Central memory CD8-positive, alpha-beta T cell (primary cell): ENCODE measurements at regions not wholly inside any gene's neighbourhood (a gene's known extent, or its start where the extent isn't known, plus 50 kb on each side); places are given as distances from the start of the nearest gene placed in this dataset.
A peak's percentile ranks its signal among the peaks of the same experiment; 100 is the strongest.

Experiments used
- ATAC-seq: fragments of 150-1000 bp; cut with Tn5 transposase; replicated peaks from 2 replicates; pipeline ENCODE4 v1.10.0; 2022; ENCODE audit warnings: mild to moderate bottlenecking, moderate FRiP score, moderate number of reproducible peaks; ENCODE audit not compliant: poor library complexity, severe bottlenecking; ENCODE audit errors: extremely low read depth
- DNase-seq, 2 donors: peaks; one replicate each; pipeline ENCODE4 v3.0.0; 2021; ENCODE audit warnings: low spot score in 2 of 2
- H3K27ac Mint-ChIP-seq: one replicate; pipeline ENCODE4 v1.8.0; 2022; ENCODE audit warnings: low read depth, mild to moderate bottlenecking, moderate library complexity, mixed read lengths
- H3K27me3 Mint-ChIP-seq: one replicate; pipeline ENCODE4 v1.8.0; 2022; ENCODE audit warnings: mixed read lengths
- H3K36me3 Mint-ChIP-seq: one replicate; pipeline ENCODE4 v1.8.0; 2022; ENCODE audit warnings: mild to moderate bottlenecking, moderate library complexity, mixed read lengths; ENCODE audit not compliant: insufficient read depth
- H3K4me1 Mint-ChIP-seq: one replicate; pipeline ENCODE4 v1.8.0; 2022; ENCODE audit warnings: mixed read lengths
- H3K4me3 Mint-ChIP-seq: one replicate; pipeline ENCODE4 v1.8.0; 2022; ENCODE audit warnings: mild to moderate bottlenecking, moderate library complexity, mixed read lengths
- H3K9me3 Mint-ChIP-seq: one replicate; pipeline ENCODE4 v1.8.0; 2022; ENCODE audit warnings: mixed read lengths

DNA sequence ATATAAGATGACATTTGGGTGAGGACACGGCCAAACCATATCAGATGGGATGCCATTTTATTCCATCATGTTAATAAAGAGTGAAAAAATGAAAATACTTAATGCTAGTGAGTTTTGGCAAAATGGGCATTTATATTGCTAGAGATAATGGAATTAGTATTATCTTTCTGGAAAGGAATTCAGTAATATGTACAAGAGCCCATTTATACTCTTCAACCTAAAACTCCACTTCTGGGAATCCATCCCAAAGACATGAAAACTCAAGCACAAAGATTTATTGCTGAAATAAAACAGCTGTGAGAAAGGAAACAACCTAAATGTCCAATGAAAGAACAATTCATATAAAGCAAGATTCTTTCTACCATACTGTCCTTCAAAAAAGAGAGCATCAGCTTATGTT lies 96.0 kb upstream of the TMEM168 start:
- Mint-ChIP-seq H3K4me3 (no peak overlapping the region), H3K4me1 (peaks cover 33% of the 10 kb centered on the region), H3K36me3 (no peaks in the 10 kb centered on the region), H3K27ac (no peak overlapping the region), H3K9me3 (no peaks in the 10 kb centered on the region), H3K27me3 (no peaks in the 10 kb centered on the region)
- ATAC-seq = no peak
- DNase-seq = no peak

DNA sequence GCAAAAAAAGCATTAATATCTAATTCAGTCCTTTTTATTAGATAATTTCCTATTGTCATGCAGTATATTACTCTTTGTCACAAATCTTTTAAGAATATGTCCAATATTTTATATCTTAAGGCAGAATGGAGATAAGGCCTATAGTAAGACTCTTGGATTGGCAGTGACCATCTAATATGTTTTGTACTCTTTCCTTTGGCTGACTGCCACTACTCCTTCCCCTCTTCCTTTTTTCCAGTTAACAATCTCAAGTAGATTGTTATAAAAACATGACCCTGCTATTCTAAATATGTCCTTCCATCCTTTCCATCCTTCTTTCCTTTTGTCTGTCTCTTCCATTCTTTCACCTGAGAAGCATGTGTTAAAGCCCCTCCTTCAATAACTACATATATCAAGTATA lies 92.8 kb upstream of the TMEM168 start:
- Mint-ChIP-seq H3K36me3 (peaks cover 3% of the 10 kb centered on the region), H3K9me3 (no peaks in the 10 kb centered on the region), H3K4me1 (peaks cover 26% of the 10 kb centered on the region), H3K4me3 (no peak overlapping the region), H3K27ac (no peak overlapping the region), H3K27me3 (no peaks in the 10 kb centered on the region)
- ATAC-seq (no peak), DNase-seq (no peak)

DNA sequence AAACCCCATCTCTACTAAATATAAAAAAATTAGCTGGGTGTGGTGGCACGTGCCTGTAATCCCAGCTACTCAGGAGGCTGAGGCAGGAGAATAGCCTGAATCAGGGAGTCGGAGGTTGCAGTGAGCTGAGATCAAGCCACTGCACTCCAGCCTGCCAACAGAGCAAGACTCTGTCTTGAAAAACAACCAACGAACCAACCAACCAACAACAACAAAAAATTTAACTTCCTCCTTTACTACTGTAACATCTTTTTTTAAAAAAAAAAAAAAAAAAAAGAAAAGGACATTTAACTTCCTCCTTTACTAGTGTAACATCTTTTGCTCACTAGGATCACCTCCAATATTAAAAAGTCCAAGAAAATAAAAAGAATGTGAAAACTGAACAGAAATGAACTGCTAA lies 92.3 kb upstream of the TMEM168 start:
- ATAC-seq (no peak), DNase-seq (no peak)
- Mint-ChIP-seq H3K27ac (no peak overlapping the region), H3K4me3 (no peak overlapping the region), H3K27me3 (no peaks in the 10 kb centered on the region), H3K4me1 (peaks cover 22% of the 10 kb centered on the region), H3K36me3 (peaks cover 3% of the 10 kb centered on the region), H3K9me3 (no peaks in the 10 kb centered on the region)

DNA sequence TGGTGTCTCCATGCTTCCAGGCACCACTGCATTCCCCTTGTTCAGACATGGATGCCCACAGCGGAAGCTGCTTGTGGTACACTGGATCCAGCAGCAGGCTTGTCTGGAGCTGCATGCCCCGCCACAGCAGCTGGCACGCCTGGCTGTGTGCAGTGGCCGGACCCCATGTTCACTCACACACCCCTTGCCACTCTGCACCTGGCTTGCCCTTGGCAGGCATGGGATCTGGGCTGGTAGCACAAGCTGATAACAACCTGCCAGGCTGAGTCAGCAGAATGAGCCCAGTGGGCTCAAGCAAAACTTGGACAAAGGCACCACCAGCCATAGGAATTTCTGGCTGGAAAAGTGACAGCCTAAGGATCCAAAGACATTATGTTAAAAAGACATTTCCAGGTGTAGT lies 91.8 kb upstream of the TMEM168 start:
- H3K27ac Mint-ChIP-seq = no peak overlapping the region
- no peak for ATAC-seq
- H3K4me3 Mint-ChIP-seq = no peak overlapping the region
- no peak for DNase-seq
- no peaks in the 10 kb centered on the region for H3K27me3 Mint-ChIP-seq
- no peaks in the 10 kb centered on the region for H3K9me3 Mint-ChIP-seq
- H3K4me1 Mint-ChIP-seq = peaks cover 22% of the 10 kb centered on the region
- H3K36me3 Mint-ChIP-seq = peaks cover 3% of the 10 kb centered on the region

DNA sequence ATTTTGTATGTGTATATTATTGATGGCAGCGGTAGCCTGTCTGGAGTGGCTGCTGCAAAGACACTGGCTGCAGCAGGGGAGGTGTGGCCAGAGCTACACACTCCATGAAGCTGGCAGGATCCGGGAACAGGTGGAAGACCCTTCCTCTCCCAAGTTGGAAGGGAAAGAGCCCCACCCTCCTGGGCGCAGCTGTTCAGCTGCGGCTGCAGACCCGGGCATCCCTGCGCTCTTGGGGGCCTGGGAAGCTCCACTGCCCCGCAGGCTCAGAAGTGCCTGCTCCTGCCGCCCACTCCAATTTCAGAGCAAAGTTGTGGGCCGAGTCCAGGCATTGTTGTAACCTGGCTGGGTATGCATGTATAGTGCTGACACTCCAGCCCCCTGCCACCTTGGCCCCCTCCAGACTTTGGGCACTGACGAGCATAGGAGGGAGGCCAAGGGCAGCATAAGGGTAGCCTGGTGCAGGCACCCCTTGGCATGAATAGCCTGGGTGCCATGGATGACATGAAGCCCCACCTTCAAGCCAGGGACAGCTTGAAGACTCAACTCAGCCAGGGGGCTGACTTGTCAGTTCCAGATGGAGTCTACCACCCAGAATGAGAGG lies 90.7 kb upstream of the TMEM168 start:
- DNase-seq = no peak
- peaks cover 22% of the 10 kb centered on the region for H3K4me1 Mint-ChIP-seq
- H3K27me3 Mint-ChIP-seq = no peaks in the 10 kb centered on the region

DNA sequence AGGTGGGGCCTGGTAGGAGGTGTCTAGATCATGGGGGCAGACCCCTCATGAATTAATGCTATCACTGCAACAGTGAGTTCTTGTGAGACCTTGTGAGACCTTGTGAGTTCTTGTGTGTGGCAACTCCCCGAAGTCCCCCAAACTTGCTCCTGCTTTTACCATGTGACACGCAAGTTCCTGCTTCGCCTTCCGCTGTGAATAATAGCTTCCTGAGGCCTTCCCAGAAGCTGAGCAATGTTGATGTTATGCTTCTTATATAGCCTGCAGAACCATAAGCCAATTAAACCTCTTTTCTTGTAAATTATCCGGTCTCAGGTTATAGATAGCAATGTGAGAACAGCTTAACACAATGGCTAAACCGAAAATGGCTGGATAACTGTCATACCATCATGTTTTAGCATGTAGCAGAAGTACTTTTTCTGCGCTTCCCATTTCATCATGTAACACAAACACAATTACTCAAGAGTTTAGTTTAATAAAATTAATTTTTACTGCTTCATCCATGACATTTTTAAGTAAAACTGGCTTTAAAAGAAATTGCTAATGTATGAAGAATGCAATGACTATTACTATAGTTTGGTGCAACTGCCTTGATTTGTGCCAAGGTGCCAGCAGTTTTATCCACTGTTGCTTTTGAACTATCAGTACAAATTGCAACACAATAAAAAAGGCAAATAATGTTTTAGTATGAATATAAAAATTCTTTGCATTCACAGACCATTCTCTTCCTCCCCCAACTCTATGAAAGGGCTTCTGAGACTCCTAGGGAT lies 87.7 kb upstream of the TMEM168 start:
- Mint-ChIP-seq H3K27me3 (no peaks in the 10 kb centered on the region), H3K9me3 (no peaks in the 10 kb centered on the region), H3K36me3 (peaks cover 5% of the 10 kb centered on the region), H3K4me1 (peaks cover 28% of the 10 kb centered on the region), H3K27ac (no peak overlapping the region), H3K4me3 (no peak overlapping the region)
- no peak for DNase-seq
- no peak for ATAC-seq

More for the DNA sequence above, 90.7 kb upstream of the TMEM168 start:
- Mint-ChIP-seq H3K9me3 (no peaks in the 10 kb centered on the region), H3K4me3 (no peak overlapping the region), H3K27ac (no peak overlapping the region), H3K36me3 (peaks cover 4% of the 10 kb centered on the region)
- ATAC-seq = no peak

DNA sequence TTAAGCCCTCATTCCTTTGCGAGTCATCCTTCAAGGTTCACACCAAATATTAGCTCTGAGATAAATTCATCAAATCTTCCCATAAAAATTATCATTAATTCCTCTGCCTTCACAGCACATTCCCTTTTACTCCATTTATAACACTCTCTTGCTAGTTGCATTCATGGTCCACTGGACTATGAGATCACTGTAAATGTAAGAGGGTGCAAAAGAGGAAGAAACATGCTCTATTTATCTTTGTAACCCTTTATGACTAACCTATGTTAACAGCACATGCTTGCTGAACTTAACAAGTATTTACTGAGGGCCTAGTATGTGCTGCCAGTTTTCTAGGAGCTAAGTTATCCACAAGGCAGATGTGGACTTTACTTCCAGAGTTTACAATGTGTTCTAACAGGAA lies 86.7 kb upstream of the TMEM168 start:
- ATAC-seq (no peak), DNase-seq (no peak)
- Mint-ChIP-seq H3K36me3 (peaks cover 5% of the 10 kb centered on the region), H3K9me3 (no peaks in the 10 kb centered on the region), H3K27me3 (no peaks in the 10 kb centered on the region), H3K4me1 (peaks cover 36% of the 10 kb centered on the region), H3K4me3 (no peak overlapping the region), H3K27ac (no peak overlapping the region)

DNA sequence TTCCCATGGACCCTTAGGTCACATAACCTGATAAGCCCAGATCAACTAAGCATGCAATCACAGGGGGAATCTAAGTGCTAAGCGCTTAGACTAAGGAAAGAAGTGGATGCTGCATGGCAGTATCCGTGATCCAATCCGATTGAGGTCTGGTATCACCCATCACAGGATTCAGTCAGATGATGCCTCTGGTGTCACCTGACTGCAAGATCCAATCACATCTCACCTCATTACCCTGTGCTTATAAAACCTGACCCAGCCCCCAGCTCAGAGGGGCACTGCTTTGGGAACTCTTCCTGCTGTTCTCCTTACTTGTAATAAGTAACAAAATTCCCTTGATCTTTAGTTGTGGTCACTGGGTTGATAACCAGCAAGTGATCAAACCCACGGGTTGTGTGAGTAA lies 84.7 kb upstream of the TMEM168 start:
- H3K27me3 Mint-ChIP-seq = no peaks in the 10 kb centered on the region

DNA sequence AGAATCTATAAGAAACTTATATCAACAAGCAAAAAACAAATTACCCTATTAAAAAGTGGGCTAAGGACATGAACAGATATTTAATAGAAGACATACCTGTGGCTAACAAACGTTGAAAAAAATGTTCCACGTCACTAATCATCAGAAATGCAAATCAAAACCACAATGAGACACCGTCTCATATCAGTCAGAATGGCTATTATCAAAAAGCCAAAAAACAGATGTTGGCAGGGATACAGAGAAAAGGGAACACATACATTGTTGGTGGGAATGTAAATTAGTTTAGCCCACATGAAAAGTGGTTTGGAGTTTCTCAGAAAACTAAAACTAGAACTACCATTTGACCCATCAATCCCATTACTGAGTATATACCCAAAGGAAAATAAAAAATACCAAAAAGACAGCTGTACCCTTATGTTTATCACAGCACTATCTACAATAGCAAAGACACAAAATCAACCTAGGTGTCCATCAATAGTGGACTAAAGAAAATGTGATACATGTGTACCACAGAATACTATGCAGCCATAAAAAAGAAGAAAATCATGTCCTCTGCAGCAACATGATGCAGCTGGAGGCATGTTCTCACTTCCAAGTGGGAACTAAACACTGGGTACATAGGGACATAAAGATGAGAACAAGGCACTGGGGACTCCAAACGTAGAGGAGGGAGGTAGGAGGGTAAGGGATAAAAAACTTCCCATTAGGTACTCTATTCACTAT lies 83.8 kb upstream of the TMEM168 start:
- ATAC-seq (no peak), DNase-seq (no peak)
- Mint-ChIP-seq H3K9me3 (no peaks in the 10 kb centered on the region), H3K36me3 (peaks cover 5% of the 10 kb centered on the region), H3K4me3 (no peak overlapping the region), H3K27ac (no peak overlapping the region), H3K27me3 (no peaks in the 10 kb centered on the region), H3K4me1 (peaks cover 59% of the 10 kb centered on the region)

More for the DNA sequence above, 84.7 kb upstream of the TMEM168 start:
- ATAC-seq (no peak), DNase-seq (no peak)
- Mint-ChIP-seq H3K4me3 (no peak overlapping the region), H3K4me1 (peaks cover 53% of the 10 kb centered on the region), H3K36me3 (peaks cover 5% of the 10 kb centered on the region), H3K9me3 (no peaks in the 10 kb centered on the region), H3K27ac (no peak overlapping the region)

DNA sequence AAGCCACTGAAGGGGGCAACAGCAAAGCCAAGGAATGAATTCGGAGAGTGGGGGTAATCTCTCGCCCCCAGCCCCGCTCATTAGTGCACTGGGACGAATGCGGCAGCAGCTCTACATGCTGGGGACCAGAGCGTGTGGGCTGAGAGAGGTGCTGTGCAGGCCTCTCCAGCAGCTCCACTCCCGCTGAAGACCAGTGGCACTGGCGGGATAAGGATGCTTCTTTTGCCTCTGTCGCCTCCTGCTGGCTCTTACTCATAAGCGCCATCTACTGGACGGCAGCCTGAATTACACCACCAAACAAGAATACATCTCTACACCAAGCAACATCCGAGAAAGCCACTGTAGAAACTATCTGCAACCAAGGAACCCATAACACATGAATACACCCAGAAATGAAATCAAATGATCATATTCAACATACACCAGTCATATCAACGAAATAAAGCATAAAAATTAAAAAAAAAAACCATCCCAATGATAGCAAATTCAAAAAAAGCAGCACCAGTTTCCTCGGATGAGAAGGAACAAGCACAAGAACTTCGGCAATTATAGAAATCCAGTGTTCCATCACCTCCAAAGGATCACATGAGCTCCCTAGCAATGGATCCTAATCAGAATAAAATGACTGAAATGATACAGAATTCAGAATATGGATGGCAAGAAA lies 79.0 kb upstream of the TMEM168 start:
- Mint-ChIP-seq H3K27ac (no peak overlapping the region), H3K4me3 (no peak overlapping the region), H3K4me1 (peaks cover 55% of the 10 kb centered on the region), H3K36me3 (peaks cover 2% of the 10 kb centered on the region), H3K27me3 (no peaks in the 10 kb centered on the region), H3K9me3 (no peaks in the 10 kb centered on the region)
- peak; percentile 46 for ATAC-seq
- peak; percentile 29 to 31 for DNase-seq

DNA sequence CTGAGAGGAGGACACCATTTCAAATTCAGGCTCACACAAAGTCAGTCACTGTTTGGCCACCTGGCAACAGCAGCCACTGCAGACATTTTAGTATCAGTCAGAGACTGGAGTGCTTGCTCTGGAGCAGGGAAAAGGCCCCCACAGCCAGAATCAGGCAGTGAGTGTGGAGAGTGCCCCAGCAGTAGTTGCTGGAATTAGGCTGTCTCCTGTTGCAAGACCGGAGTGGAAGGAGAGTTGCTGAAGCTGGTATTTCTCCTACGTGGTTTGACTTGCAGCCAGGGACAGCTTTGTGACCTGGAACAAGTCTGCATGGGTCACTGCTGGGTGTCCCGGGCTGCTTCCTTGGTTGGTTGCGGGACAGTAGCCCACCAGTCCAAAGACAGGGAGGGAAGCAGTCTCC lies 78.4 kb upstream of the TMEM168 start:
- Mint-ChIP-seq H3K4me1 (peaks cover 54% of the 10 kb centered on the region), H3K27ac (no peak overlapping the region), H3K27me3 (no peaks in the 10 kb centered on the region), H3K9me3 (no peaks in the 10 kb centered on the region), H3K36me3 (peaks cover 2% of the 10 kb centered on the region), H3K4me3 (no peak overlapping the region)
- ATAC-seq (no peak), DNase-seq (no peak)

DNA sequence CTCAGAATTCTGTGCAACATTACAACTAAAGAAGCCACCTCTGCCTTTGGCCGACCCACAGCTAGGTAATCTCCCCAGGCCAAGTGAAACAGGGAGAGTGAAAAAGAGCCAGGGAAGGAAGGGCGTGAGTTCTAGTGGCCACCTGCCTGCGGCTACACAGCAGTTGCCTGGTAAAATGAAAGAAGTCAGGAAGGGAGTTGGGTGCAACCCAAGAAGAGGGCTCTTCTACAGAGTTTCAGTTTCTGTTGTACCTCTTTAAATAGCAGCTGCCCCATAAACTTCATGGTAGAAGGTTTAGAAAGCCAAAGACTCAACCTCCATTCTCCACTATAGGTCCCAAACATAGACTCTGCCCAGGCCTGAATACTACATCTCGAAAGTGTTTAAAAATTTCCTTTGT lies 76.2 kb upstream of the TMEM168 start:
- Mint-ChIP-seq H3K4me3 (no peak overlapping the region), H3K9me3 (no peaks in the 10 kb centered on the region), H3K36me3 (peaks cover 2% of the 10 kb centered on the region), H3K27ac (no peak overlapping the region), H3K4me1 (peaks cover 37% of the 10 kb centered on the region), H3K27me3 (no peaks in the 10 kb centered on the region)
- DNase-seq (no peak), ATAC-seq (no peak)
